MM.1S (cell line): ENCODE measurements at regions not wholly inside any gene's neighbourhood (a gene's known extent, or its start where the extent isn't known, plus 50 kb on each side); places are given as distances from the start of the nearest gene placed in this dataset.

Experiments used
- DNase-seq: peaks from one replicate; pipeline ENCODE4 v3.0.0-alpha.2; 2015
- H2AFZ ChIP-seq: fragments of 300-600 bp; sonication (generic); 2 replicates; pipeline ENCODE4 v1.6.0; 2016; ENCODE audit warnings: antibody characterized with exemption, low read length
- H3F3A ChIP-seq: fragments of 300-600 bp; sonication (generic); 2 replicates; pipeline ENCODE4 v1.6.1; 2016; ENCODE audit warnings: mild to moderate bottlenecking, antibody characterized with exemption, low read length, moderate library complexity, mixed read lengths; ENCODE audit not compliant: insufficient read depth
- H3K27ac ChIP-seq: fragments of 300-600 bp; sonication (generic); 2 replicates; pipeline ENCODE4 v1.5.1; 2016; ENCODE audit warnings: mild to moderate bottlenecking, low read length
- H3K27me3 ChIP-seq: fragments of 300-600 bp; sonication (generic); replicated peaks from 2 replicates; pipeline ENCODE4 v1.6.0; 2016; ENCODE audit warnings: low read length; ENCODE audit not compliant: insufficient read depth
- H3K36me3 ChIP-seq: fragments of 300-600 bp; sonication (generic); replicated peaks from 2 replicates; pipeline ENCODE4 v1.6.1; 2016; ENCODE audit warnings: mild to moderate bottlenecking, low read length, mixed read lengths; ENCODE audit not compliant: insufficient read depth
- H3K4me1 ChIP-seq: fragments of 300-600 bp; sonication (generic); 2 replicates; pipeline ENCODE4 v1.6.1; 2016; ENCODE audit warnings: low read length, mixed read lengths
- H3K4me2 ChIP-seq: fragments of 300-600 bp; sonication (generic); 2 replicates; pipeline ENCODE4 v1.6.0; 2016; ENCODE audit warnings: low read depth, low read length
- H3K4me3 ChIP-seq: fragments of 300-600 bp; sonication (generic); 2 replicates; pipeline ENCODE4 v1.5.1; 2016; ENCODE audit warnings: low read length, mixed read lengths
- H3K79me2 ChIP-seq: fragments of 300-600 bp; sonication (generic); 2 replicates; pipeline ENCODE4 v1.6.1; 2016; ENCODE audit warnings: mixed run types, low read length, mixed read lengths
- H3K9ac ChIP-seq: fragments of 300-600 bp; sonication (generic); 2 replicates; pipeline ENCODE4 v1.6.1; 2016; ENCODE audit warnings: low read length, mixed read lengths
- H3K9me2 ChIP-seq: fragments of 300-600 bp; sonication (generic); replicated peaks from 2 replicates; pipeline ENCODE4 v1.6.1; 2016; ENCODE audit warnings: mild to moderate bottlenecking, low read length, mixed read lengths; ENCODE audit not compliant: insufficient read depth
- H3K9me3 ChIP-seq: fragments of 300-600 bp; sonication (generic); replicated peaks from 2 replicates; pipeline ENCODE4 v1.6.1; 2016; ENCODE audit warnings: mild to moderate bottlenecking, low read length, mixed read lengths; ENCODE audit not compliant: insufficient read depth
- H4K20me1 ChIP-seq: fragments of 300-600 bp; sonication (generic); 2 replicates; pipeline ENCODE4 v1.6.1; 2016; ENCODE audit warnings: mild to moderate bottlenecking, low read length, moderate library complexity, mixed read lengths; ENCODE audit not compliant: insufficient read depth
- CTCF ChIP-seq: fragments of 300-600 bp; sonication (generic); IDR thresholded peaks from 2 replicates; pipeline ENCODE4 v1.5.1; 2016; ENCODE audit warnings: antibody characterized with exemption, low read length, mixed read lengths
- EZH2 ChIP-seq: fragments of 300-600 bp; sonication (generic); optimal IDR thresholded peaks from 2 replicates; pipeline ENCODE3; 2017; ENCODE audit warnings: low read depth, mild to moderate bottlenecking, antibody characterized with exemption, low read length, mixed read lengths
- EZH2phosphoT487 ChIP-seq: fragments of 300-600 bp; sonication (generic); IDR thresholded peaks from 2 replicates; pipeline ENCODE4 v1.6.1; 2018; ENCODE audit warnings: antibody characterized with exemption, low read length

- Histone ChIP-seq H3F3A (no peaks in the 10 kb centered on the region), H3K27me3 (no peaks in the 10 kb centered on the region), H3K9me2 (no peaks in the 10 kb centered on the region), H3K27ac (no peak overlapping the region), H3K4me1 (no peaks in the 10 kb centered on the region), H3K79me2 (no peaks in the 10 kb centered on the region), H3K4me3 (no peak overlapping the region), H2AFZ (no peak overlapping the region), H3K36me3 (no peaks in the 10 kb centered on the region), H3K9me3 (no peaks in the 10 kb centered on the region), H3K9ac (no peak overlapping the region), H3K4me2 (no peak overlapping the region), H4K20me1 (no peaks in the 10 kb centered on the region)
- DNase-seq, result no peak
- no peak for TF ChIP-seq CTCF
- TF ChIP-seq EZH2, result no peak
- TF ChIP-seq EZH2phosphoT487, result no peak
Measured at GRCh38 chr12:84741031-84741430, 171.6 kb downstream of the SLC6A15 start.

- Histone ChIP-seq H3K4me2 (no peak overlapping the region), H3K9me2 (no peaks in the 10 kb centered on the region), H4K20me1 (no peaks in the 10 kb centered on the region), H3F3A (no peaks in the 10 kb centered on the region), H3K4me1 (no peaks in the 10 kb centered on the region), H3K27me3 (no peaks in the 10 kb centered on the region), H3K9me3 (no peaks in the 10 kb centered on the region), H3K27ac (no peak overlapping the region), H3K9ac (no peak overlapping the region), H2AFZ (no peak overlapping the region), H3K4me3 (no peak overlapping the region), H3K79me2 (no peaks in the 10 kb centered on the region), H3K36me3 (no peaks in the 10 kb centered on the region)
- DNase-seq, result no peak
- TF ChIP-seq EZH2, result no peak
- no peak for TF ChIP-seq EZH2phosphoT487
- TF ChIP-seq CTCF, result no peak
Measured at GRCh38 chr12:84740602-84741001, 172.0 kb downstream of the SLC6A15 start.

DNA sequence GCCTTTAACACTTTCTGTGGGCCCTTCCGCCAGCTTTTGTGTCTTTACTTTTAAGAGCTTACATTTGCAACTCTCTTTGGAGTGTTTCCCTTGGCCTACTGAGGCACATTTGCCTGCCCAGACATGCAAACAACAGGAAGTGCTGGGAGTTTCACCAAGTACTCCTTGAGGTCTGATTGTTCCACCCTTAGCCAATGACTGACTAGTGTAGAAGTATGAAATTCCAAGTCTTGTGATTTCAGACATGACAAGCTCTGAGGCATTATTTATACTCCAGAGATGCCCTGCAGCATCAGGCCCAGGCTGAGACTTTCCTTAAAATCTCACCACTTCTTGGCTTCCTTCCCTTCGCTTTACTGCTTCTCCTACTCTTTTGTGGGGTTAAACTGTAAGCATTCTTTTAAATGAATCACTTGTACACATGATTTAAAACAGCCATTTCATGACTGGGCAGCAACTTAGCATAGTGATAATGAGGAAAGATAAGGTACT, 174.1 kb downstream of the SLC6A15 start:
- no peak overlapping the region for H3K27ac ChIP-seq
- H3K36me3 ChIP-seq, result no peaks in the 10 kb centered on the region
- no peak overlapping the region for H3K4me2 ChIP-seq
- no peak for TF ChIP-seq CTCF
- TF ChIP-seq EZH2, result no peak
- TF ChIP-seq EZH2phosphoT487, result no peak
- no peak overlapping the region for H3K9ac ChIP-seq
- no peaks in the 10 kb centered on the region for H3K79me2 ChIP-seq
- H3K27me3 ChIP-seq, result no peaks in the 10 kb centered on the region
- no peaks in the 10 kb centered on the region for H3K9me2 ChIP-seq
- H4K20me1 ChIP-seq, result no peaks in the 10 kb centered on the region
- no peaks in the 10 kb centered on the region for H3K4me1 ChIP-seq
- no peak overlapping the region for H3K4me3 ChIP-seq
- H2AFZ ChIP-seq, result no peak overlapping the region
- H3F3A ChIP-seq, result no peaks in the 10 kb centered on the region
- no peak for DNase-seq
- no peaks in the 10 kb centered on the region for H3K9me3 ChIP-seq
